Esophagus squamous epithelium (tissue), 5 donors: ENCODE measurements at regions not wholly inside any gene's neighbourhood (a gene's known extent, or its start where the extent isn't known, plus 50 kb on each side); places are given as distances from the start of the nearest gene placed in this dataset.

Experiments
- DNase-seq: peaks from one replicate; lab custom pipeline; 2025; lab: John Stamatoyannopoulos, UW
- H3K27ac ChIP-seq, 4 donors: fragments of 200-600 bp; sonication (generic); one replicate each; pipeline ENCODE4 v1.5.1; 2016 to 2019; ENCODE audit warnings: mild to moderate bottlenecking in 1 of 4
- H3K27me3 ChIP-seq, 4 donors: fragments of 200-600 bp; sonication (generic); 1 replicate in 3 of 4; 2 replicates in 1 of 4; pipeline versions ENCODE4 v1.5.1 to v1.6.0; 2017 to 2021; ENCODE audit warnings: antibody characterized with exemption in 1 of 4
- H3K36me3 ChIP-seq, 3 donors: fragments of 200-600 bp; sonication (generic); one replicate each; pipeline ENCODE4 v1.5.1; 2016 to 2019
- H3K4me1 ChIP-seq, 3 donors: fragments of 200-600 bp; sonication (generic); one replicate each; pipeline ENCODE4 v1.5.1; 2017 to 2019
- H3K4me3 ChIP-seq, 4 donors: fragments of 200-600 bp; sonication (generic); 1 replicate in 3 of 4; 2 replicates in 1 of 4; pipeline ENCODE4 v1.5.1; 2016 to 2019; ENCODE audit warnings: mild to moderate bottlenecking in 2 of 4, moderate library complexity in 1 of 4
- H3K9me3 ChIP-seq, 3 donors: fragments of 200-600 bp; sonication (generic); one replicate each; pipeline ENCODE4 v1.5.1; 2016 to 2019
- POLR2A ChIP-seq, 4 donors: fragments of 450-650 bp; IDR thresholded peaks; one replicate each; pipeline ENCODE4 v1.6.1; 2017; ENCODE audit warnings: antibody characterized with exemption in 4 of 4, mild to moderate bottlenecking in 4 of 4, moderate library complexity in 3 of 4
- WGBS, 2 donors: methylation state at CpG; one replicate each; pipeline ENCODE4 v1.1.5; 2018; 5-methylcytosine and 5-hydroxymethylcytosine counted together
- intact Hi-C: fragments of 100-400 bp; cut with DNase I; formaldehyde crosslinking; loops from one replicate; pipeline ENCODE4 v1.15.0; 2022
- TF ChIP-seq, protein P1 (sequence below), 6 experiments: fragments of 450-650 bp in 4 of 6; fragments of 200-600 bp in 2 of 6; sonication (generic) in 2 of 6; IDR thresholded peaks; one replicate each; pipeline ENCODE4 v1.5.1; 2016 to 2019; ENCODE audit warnings: antibody characterized with exemption in 6 of 6, mild to moderate bottlenecking in 4 of 6, moderate library complexity in 4 of 6
- donor health status: DM: yes; HTN: yes; CAD: no.

DNA sequence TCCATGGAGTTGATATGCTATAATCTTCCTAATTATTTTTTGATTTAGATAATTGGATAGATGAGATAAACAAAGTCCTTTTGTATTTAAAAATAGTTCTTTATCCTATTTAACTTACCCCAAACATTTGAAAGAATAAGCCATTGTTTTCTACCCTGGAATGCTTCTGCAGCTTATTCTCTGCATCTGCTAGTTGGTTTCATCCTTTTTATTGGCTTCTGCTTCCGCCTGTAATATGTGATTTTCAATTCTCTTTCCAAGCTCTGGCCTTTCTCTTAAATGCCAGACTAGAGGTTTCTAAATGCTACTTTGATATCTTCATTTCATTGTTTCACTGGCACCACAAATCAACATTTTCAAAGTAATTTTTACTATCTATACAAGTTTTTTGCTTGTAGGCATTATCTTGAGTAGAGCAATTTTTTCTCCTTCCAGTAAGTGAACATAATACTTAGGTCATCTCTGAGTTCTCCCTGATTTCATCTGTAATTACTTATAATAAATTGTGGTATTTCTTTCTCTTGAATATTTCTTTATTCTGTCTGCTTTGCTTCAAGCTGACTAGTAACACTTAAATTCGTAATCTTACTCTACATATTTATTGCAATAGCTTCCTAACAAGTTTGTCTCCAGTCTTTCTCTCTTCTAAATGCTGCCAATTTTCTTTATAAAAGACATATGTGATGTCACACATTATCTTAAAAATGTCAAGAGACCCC is 958.4 kb downstream of the SLC6A15 start:
- TF ChIP-seq, protein P1, sequence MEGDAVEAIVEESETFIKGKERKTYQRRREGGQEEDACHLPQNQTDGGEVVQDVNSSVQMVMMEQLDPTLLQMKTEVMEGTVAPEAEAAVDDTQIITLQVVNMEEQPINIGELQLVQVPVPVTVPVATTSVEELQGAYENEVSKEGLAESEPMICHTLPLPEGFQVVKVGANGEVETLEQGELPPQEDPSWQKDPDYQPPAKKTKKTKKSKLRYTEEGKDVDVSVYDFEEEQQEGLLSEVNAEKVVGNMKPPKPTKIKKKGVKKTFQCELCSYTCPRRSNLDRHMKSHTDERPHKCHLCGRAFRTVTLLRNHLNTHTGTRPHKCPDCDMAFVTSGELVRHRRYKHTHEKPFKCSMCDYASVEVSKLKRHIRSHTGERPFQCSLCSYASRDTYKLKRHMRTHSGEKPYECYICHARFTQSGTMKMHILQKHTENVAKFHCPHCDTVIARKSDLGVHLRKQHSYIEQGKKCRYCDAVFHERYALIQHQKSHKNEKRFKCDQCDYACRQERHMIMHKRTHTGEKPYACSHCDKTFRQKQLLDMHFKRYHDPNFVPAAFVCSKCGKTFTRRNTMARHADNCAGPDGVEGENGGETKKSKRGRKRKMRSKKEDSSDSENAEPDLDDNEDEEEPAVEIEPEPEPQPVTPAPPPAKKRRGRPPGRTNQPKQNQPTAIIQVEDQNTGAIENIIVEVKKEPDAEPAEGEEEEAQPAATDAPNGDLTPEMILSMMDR (IDR thresholded peaks at IDR 0.05), result no peak
- no peak for TF ChIP-seq POLR2A (IDR thresholded peaks at IDR 0.05)
- Histone ChIP-seq H3K9me3 (peaks cover 0 to 8% (median 0%) of the 10 kb centered on the region in 3 donors), H3K4me3 (no peak overlapping the region), H3K27me3 (no peaks in the 10 kb centered on the region), H3K4me1 (no peaks in the 10 kb centered on the region), H3K36me3 (no peaks in the 10 kb centered on the region), H3K27ac (no peak overlapping the region)
- intact Hi-C loops, result no loop called here
- WGBS, 2 donors, result 78 to 90% methylated on average over 2 of the region's 2 CpGs
- DNase-seq, result no peak

DNA sequence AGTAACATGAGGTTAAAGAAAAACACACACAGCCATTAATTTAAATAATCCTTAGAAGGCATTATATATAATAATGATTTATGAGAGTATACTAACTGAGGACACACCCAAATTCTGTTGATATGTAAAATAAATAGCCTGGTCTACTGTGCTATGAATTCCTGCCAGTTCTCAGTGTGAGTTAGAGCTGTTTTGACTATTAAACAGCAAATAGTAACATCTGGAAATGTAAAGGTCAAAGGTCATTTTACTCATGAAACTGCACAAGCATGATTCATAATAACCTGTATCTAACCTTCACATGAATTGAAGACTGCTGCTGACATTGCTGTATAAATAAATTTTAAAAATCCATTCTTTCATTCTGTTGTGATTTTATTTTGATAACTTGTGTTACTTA is 966.7 kb downstream of the SLC6A15 start:
- no peak overlapping the region for H3K4me3 ChIP-seq
- intact Hi-C loops, result no loop called here
- no peak overlapping the region for H3K27ac ChIP-seq
- DNase-seq, result no peak
- H3K4me1 ChIP-seq, result no peaks in the 10 kb centered on the region
- TF ChIP-seq POLR2A (IDR thresholded peaks at IDR 0.05), result no peak
- TF ChIP-seq, protein P1 (IDR thresholded peaks at IDR 0.05), result no peak
- no peaks in the 10 kb centered on the region for H3K36me3 ChIP-seq
- no peaks in the 10 kb centered on the region for H3K27me3 ChIP-seq
- peaks cover 0 to 4% (median 0%) of the 10 kb centered on the region in 3 donors for H3K9me3 ChIP-seq

DNA sequence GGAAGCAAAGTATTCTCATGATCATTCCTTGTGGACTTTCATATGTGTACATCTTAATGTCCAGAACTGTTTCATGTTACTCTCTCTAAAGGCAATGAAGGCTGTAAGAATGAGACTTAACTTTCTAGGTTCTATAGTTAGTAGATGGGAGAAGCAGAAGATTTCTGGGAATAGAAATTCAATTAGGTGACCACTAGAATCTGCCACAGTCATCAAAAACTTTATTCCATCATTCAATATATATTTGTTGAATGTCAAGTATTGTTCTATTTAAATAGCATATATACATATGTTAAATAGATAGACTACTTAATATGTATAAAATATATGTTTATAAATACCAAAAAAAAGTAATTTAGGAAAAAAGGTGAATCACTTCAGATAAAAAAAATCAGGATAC is 972.9 kb downstream of the SLC6A15 start:
- Histone ChIP-seq H3K4me1 (no peaks in the 10 kb centered on the region), H3K9me3 (no peaks in the 10 kb centered on the region), H3K36me3 (no peaks in the 10 kb centered on the region), H3K27me3 (no peaks in the 10 kb centered on the region), H3K4me3 (no peak overlapping the region), H3K27ac (no peak overlapping the region)
- no peak for TF ChIP-seq POLR2A (IDR thresholded peaks at IDR 0.05)
- TF ChIP-seq, protein P1 (IDR thresholded peaks at IDR 0.05), result no peak
- intact Hi-C loops, result no loop called here
- no peak for DNase-seq

DNA sequence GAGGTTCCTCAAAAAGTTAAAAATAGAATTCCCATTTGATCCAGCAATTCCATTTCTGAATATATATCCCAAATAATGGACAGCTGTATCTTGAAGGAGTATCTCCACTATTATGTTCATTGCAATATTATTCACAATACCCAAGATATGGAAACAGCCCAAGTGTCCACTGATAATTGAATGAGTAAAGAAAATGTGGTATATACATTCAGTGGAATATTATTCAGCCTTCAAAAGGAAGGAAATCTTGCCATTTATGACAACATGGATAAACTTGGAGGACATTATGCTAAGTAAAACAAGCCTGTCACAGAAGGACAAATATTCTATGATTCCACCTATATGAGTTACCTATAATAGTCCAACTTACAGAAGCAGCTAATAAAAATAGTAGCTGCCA is 979.0 kb downstream of the SLC6A15 start:
- no peak overlapping the region for H3K27ac ChIP-seq
- no peak for DNase-seq
- no peaks in the 10 kb centered on the region for H3K9me3 ChIP-seq
- intact Hi-C loops, result no loop called here
- H3K27me3 ChIP-seq, result no peaks in the 10 kb centered on the region
- TF ChIP-seq POLR2A (IDR thresholded peaks at IDR 0.05), result no peak
- TF ChIP-seq, protein P1 (IDR thresholded peaks at IDR 0.05), result no peak
- H3K36me3 ChIP-seq, result no peaks in the 10 kb centered on the region
- H3K4me3 ChIP-seq, result no peak overlapping the region
- H3K4me1 ChIP-seq, result no peaks in the 10 kb centered on the region

DNA sequence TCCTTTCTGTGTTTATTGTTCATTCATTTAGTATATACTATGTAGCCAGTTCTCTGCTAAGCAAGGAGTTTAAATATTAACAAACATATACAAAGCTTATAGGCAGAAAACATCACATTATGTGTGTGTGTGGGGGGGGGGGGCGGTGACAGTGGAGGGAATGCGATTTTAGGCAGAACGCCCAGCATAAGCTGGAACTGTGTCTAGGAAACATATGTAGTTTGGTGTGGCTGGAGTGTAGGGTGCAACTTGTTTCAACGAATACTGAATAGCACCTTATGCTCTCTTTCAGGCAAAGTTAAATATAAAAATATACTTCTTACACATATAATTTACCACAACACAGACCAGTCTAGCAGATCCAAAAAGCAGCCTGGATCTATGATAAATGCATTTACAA is 980.6 kb downstream of the SLC6A15 start:
- no peak for DNase-seq

More for the DNA sequence above, 980.6 kb downstream of the SLC6A15 start:
- Histone ChIP-seq H3K4me3 (no peak overlapping the region), H3K27ac (no peak overlapping the region), H3K9me3 (no peaks in the 10 kb centered on the region), H3K4me1 (no peaks in the 10 kb centered on the region), H3K27me3 (no peaks in the 10 kb centered on the region), H3K36me3 (no peaks in the 10 kb centered on the region)
- no peak for TF ChIP-seq POLR2A (IDR thresholded peaks at IDR 0.05)
- TF ChIP-seq, protein P1 (IDR thresholded peaks at IDR 0.05), result no peak
- 50 to 78% methylated on average over 3 to 4 of the region's 4 CpGs for WGBS, 2 donors
- intact Hi-C loops, result no loop called here
